ENCODE measurements at regions not wholly inside any gene's neighbourhood (a gene's known extent, or its start where the extent isn't known, plus 50 kb on each side); places are given as distances from the start of the nearest gene placed in this dataset.

- H3K27me3 Mint-ChIP-seq (ENCODE audit: low read depth, unreplicated experiment) = peaks cover 2% of the 10 kb centered on the region
- no peaks in the 10 kb centered on the region for H3K9me3 ChIP-seq (ENCODE audit: insufficient read depth, low read depth, low read length)
- no peaks in the 10 kb centered on the region for H3K36me3 Mint-ChIP-seq (ENCODE audit: low read depth, unreplicated experiment)
- H3K9me3 Mint-ChIP-seq (ENCODE audit: unreplicated experiment) = peaks cover 3% of the 10 kb centered on the region
- no peaks in the 10 kb centered on the region for H3K79me2 ChIP-seq (ENCODE audit: insufficient read depth, low read length)
- no peak overlapping the region for H2AFZ ChIP-seq (ENCODE audit: low read depth, low read length)
- no peak overlapping the region for H3K4me3 Mint-ChIP-seq (ENCODE audit: unreplicated experiment)
- no peaks in the 10 kb centered on the region for H3K36me3 ChIP-seq (ENCODE audit: insufficient read depth, low read length)
- no peak overlapping the region for H3K4me2 ChIP-seq (ENCODE audit: low read length)
- no peak overlapping the region for H3K4me3 ChIP-seq (ENCODE audit: insufficient read depth, low read depth, low read length)
- no peak overlapping the region for H3K27ac ChIP-seq (ENCODE audit: low read depth, low read length)
- H3K27me3 ChIP-seq (ENCODE audit: insufficient read depth, low read length) = no peaks in the 10 kb centered on the region
- H4K20me1 ChIP-seq (ENCODE audit: insufficient read depth, low read length) = no peaks in the 10 kb centered on the region
- peaks cover 4% of the 10 kb centered on the region for H3K4me1 Mint-ChIP-seq (ENCODE audit: low read depth, unreplicated experiment)
- H3K9ac ChIP-seq (ENCODE audit: low read length) = no peak overlapping the region
- H3K27ac Mint-ChIP-seq (ENCODE audit: unreplicated experiment) = no peak overlapping the region
- no peak for TF ChIP-seq EZH2 (IDR thresholded peaks at IDR 0.05; ENCODE audit: insufficient read depth, low read length)
- TF ChIP-seq, protein P1, sequence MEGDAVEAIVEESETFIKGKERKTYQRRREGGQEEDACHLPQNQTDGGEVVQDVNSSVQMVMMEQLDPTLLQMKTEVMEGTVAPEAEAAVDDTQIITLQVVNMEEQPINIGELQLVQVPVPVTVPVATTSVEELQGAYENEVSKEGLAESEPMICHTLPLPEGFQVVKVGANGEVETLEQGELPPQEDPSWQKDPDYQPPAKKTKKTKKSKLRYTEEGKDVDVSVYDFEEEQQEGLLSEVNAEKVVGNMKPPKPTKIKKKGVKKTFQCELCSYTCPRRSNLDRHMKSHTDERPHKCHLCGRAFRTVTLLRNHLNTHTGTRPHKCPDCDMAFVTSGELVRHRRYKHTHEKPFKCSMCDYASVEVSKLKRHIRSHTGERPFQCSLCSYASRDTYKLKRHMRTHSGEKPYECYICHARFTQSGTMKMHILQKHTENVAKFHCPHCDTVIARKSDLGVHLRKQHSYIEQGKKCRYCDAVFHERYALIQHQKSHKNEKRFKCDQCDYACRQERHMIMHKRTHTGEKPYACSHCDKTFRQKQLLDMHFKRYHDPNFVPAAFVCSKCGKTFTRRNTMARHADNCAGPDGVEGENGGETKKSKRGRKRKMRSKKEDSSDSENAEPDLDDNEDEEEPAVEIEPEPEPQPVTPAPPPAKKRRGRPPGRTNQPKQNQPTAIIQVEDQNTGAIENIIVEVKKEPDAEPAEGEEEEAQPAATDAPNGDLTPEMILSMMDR (IDR thresholded peaks at IDR 0.05; ENCODE audit: insufficient read depth, low read depth, low read length) = no peak
- H3K4me1 ChIP-seq (ENCODE audit: insufficient read depth, low read length) = no peaks in the 10 kb centered on the region
- DNase-seq (ENCODE audit: low read depth) (no peak), FAIRE-seq (no peak)
These were observed 103.7 kb upstream of the NUDT4 start for GRCh38 chr12:93273834-93274564.

GRCh38 chr12:93274937-93275336 is 102.8 kb upstream of the NUDT4 start:
- H3K9me3 ChIP-seq (ENCODE audit: insufficient read depth, low read depth, low read length) = no peaks in the 10 kb centered on the region
- TF ChIP-seq EZH2 (IDR thresholded peaks at IDR 0.05; ENCODE audit: insufficient read depth, low read length) = no peak
- TF ChIP-seq, protein P1 (IDR thresholded peaks at IDR 0.05; ENCODE audit: insufficient read depth, low read depth, low read length) = no peak
- H3K27me3 Mint-ChIP-seq (ENCODE audit: low read depth, unreplicated experiment) = peaks cover 2% of the 10 kb centered on the region
- no peak overlapping the region for H3K27ac ChIP-seq (ENCODE audit: low read depth, low read length)
- no peak overlapping the region for H3K27ac Mint-ChIP-seq (ENCODE audit: unreplicated experiment)
- no peaks in the 10 kb centered on the region for H3K4me1 ChIP-seq (ENCODE audit: insufficient read depth, low read length)
- H3K9me3 Mint-ChIP-seq (ENCODE audit: unreplicated experiment) = no peaks in the 10 kb centered on the region
- H3K36me3 Mint-ChIP-seq (ENCODE audit: low read depth, unreplicated experiment) = no peaks in the 10 kb centered on the region
- H3K4me3 ChIP-seq (ENCODE audit: insufficient read depth, low read depth, low read length) = no peak overlapping the region
- DNase-seq (ENCODE audit: low read depth) (no peak), FAIRE-seq (no peak)
- H3K4me2 ChIP-seq (ENCODE audit: low read length) = no peak overlapping the region
- H3K4me3 Mint-ChIP-seq (ENCODE audit: unreplicated experiment) = no peak overlapping the region
- H2AFZ ChIP-seq (ENCODE audit: low read depth, low read length) = no peak overlapping the region
- H3K4me1 Mint-ChIP-seq (ENCODE audit: low read depth, unreplicated experiment) = peaks cover 7% of the 10 kb centered on the region
- no peaks in the 10 kb centered on the region for H4K20me1 ChIP-seq (ENCODE audit: insufficient read depth, low read length)
- H3K9ac ChIP-seq (ENCODE audit: low read length) = no peak overlapping the region
- H3K27me3 ChIP-seq (ENCODE audit: insufficient read depth, low read length) = no peaks in the 10 kb centered on the region
- no peaks in the 10 kb centered on the region for H3K36me3 ChIP-seq (ENCODE audit: insufficient read depth, low read length)
- no peaks in the 10 kb centered on the region for H3K79me2 ChIP-seq (ENCODE audit: insufficient read depth, low read length)

- H3K4me2 ChIP-seq (ENCODE audit: low read length) = no peak overlapping the region
- no peak for DNase-seq (ENCODE audit: low read depth)
- peaks cover 11% of the 10 kb centered on the region for H3K4me1 Mint-ChIP-seq (ENCODE audit: low read depth, unreplicated experiment)
- H3K9me3 Mint-ChIP-seq (ENCODE audit: unreplicated experiment) = no peaks in the 10 kb centered on the region
- H3K27me3 ChIP-seq (ENCODE audit: insufficient read depth, low read length) = no peaks in the 10 kb centered on the region
- peaks cover 2% of the 10 kb centered on the region for H3K27me3 Mint-ChIP-seq (ENCODE audit: low read depth, unreplicated experiment)
- no peaks in the 10 kb centered on the region for H3K4me1 ChIP-seq (ENCODE audit: insufficient read depth, low read length)
- H2AFZ ChIP-seq (ENCODE audit: low read depth, low read length) = no peak overlapping the region
- H3K4me3 Mint-ChIP-seq (ENCODE audit: unreplicated experiment) = no peak overlapping the region
- FAIRE-seq = no peak
- TF ChIP-seq, protein P1 (IDR thresholded peaks at IDR 0.05; ENCODE audit: insufficient read depth, low read depth, low read length) = no peak
- no peak for TF ChIP-seq EZH2 (IDR thresholded peaks at IDR 0.05; ENCODE audit: insufficient read depth, low read length)
- H3K4me3 ChIP-seq (ENCODE audit: insufficient read depth, low read depth, low read length) = no peak overlapping the region
- no peaks in the 10 kb centered on the region for H3K36me3 Mint-ChIP-seq (ENCODE audit: low read depth, unreplicated experiment)
- H3K9me3 ChIP-seq (ENCODE audit: insufficient read depth, low read depth, low read length) = no peaks in the 10 kb centered on the region
- H3K9ac ChIP-seq (ENCODE audit: low read length) = no peak overlapping the region
- no peaks in the 10 kb centered on the region for H3K79me2 ChIP-seq (ENCODE audit: insufficient read depth, low read length)
- H3K36me3 ChIP-seq (ENCODE audit: insufficient read depth, low read length) = no peaks in the 10 kb centered on the region
- no peak overlapping the region for H3K27ac ChIP-seq (ENCODE audit: low read depth, low read length)
- H4K20me1 ChIP-seq (ENCODE audit: insufficient read depth, low read length) = no peaks in the 10 kb centered on the region
- H3K27ac Mint-ChIP-seq (ENCODE audit: unreplicated experiment) = no peak overlapping the region
These were observed 102.1 kb upstream of the NUDT4 start for GRCh38 chr12:93275589-93275988.

Measured in astrocyte (in vitro differentiated cells and primary cell).